Transverse colon (tissue), 4 donors: ENCODE measurements at regions not wholly inside any gene's neighbourhood (a gene's known extent, or its start where the extent isn't known, plus 50 kb on each side); places are given as distances from the start of the nearest gene placed in this dataset.
"Not testable (repeated sequence)": the region's sequence is repeated elsewhere in the genome, so short reads cannot be mapped to it uniquely, and the experiment has no call there.

ENCODE experiments used
- DNase-seq: peaks from one replicate; pipeline ENCODE4 v3.0.0-alpha.2; 2019
- H3K27ac ChIP-seq, 4 donors: fragments of 200-600 bp; sonication (generic); 2 replicates each; pipeline ENCODE4 v1.5.1; 2016 to 2018; ENCODE audit warnings: inconsistent platforms in 4 of 4
- H3K27me3 ChIP-seq: fragments of 200-600 bp; sonication (generic); 2 replicates; pipeline ENCODE4 v1.5.1; 2017; ENCODE audit warnings: inconsistent platforms
- H3K36me3 ChIP-seq, 4 donors: fragments of 200-600 bp; sonication (generic); 2 replicates each; pipeline ENCODE4 v1.5.1; 2017 to 2019; ENCODE audit warnings: inconsistent platforms in 4 of 4
- H3K4me1 ChIP-seq, 4 donors: fragments of 200-600 bp; sonication (generic); 2 replicates each; pipeline ENCODE4 v1.5.1; 2017 to 2020; ENCODE audit warnings: inconsistent platforms in 4 of 4
- H3K4me3 ChIP-seq, 4 donors: fragments of 200-600 bp; sonication (generic); 1 replicate in 1 of 4; 2 replicates in 3 of 4; pipeline versions ENCODE4 v1.5.1 to v1.6.1; 2017 to 2019; ENCODE audit warnings: inconsistent platforms in 4 of 4
- H3K9me3 ChIP-seq, 2 donors: fragments of 200-600 bp; sonication (generic); 2 replicates each; pipeline ENCODE4 v1.5.1; 2017 to 2019; ENCODE audit warnings: inconsistent platforms in 2 of 2
- EP300 ChIP-seq: sonication (generic); formaldehyde crosslinking; IDR thresholded peaks from one replicate; pipeline ENCODE4 v1.6.1; 2017; ENCODE audit warnings: antibody characterized with exemption, low read depth
- POLR2A ChIP-seq: fragments of 450-650 bp; IDR thresholded peaks from one replicate; pipeline ENCODE4 v1.6.1; 2016; ENCODE audit warnings: antibody characterized with exemption, mild to moderate bottlenecking, moderate library complexity
- POLR2AphosphoS5 ChIP-seq, 3 donors: sonication (generic); formaldehyde crosslinking; IDR thresholded peaks; one replicate each; pipeline ENCODE4 v1.6.1; 2016; ENCODE audit warnings: antibody characterized with exemption in 3 of 3
- WGBS, 2 donors: methylation state at CpG; one replicate each; pipeline ENCODE4 v1.1.5; 2018; ENCODE audit warnings: low coverage in 1 of 2; 5-methylcytosine and 5-hydroxymethylcytosine counted together
- in situ Hi-C, 4 donors: fragments of 200-750 bp; cut with MboI; loops; one replicate each; pipeline versions ENCODE4 v1.15.0 to v1.15.1; 2017; ENCODE audit warnings: low sequenced_read_pairs in 3 of 4, low pct_ligation_motif_present in 1 of 4, low pct_unique_long_range_greater_than_20kb in 1 of 4
- intact Hi-C: fragments of 100-400 bp; cut with DNase I; formaldehyde crosslinking; loops from one replicate; pipeline ENCODE4 v1.15.1; 2023; ENCODE audit warnings: low total_unique reads
- TF ChIP-seq, protein P1 (sequence below), 5 experiments: fragments of 200-600 bp in 3 of 5; fragments of 450-650 bp in 2 of 5; sonication (generic) in 3 of 5; IDR thresholded peaks; 1 replicate in 2 of 5; 2 replicates in 3 of 5; pipeline ENCODE4 v1.5.1; 2016 to 2017; ENCODE audit warnings: antibody characterized with exemption in 5 of 5, inconsistent platforms in 3 of 5, mild to moderate bottlenecking in 2 of 5, moderate library complexity in 1 of 5

DNA sequence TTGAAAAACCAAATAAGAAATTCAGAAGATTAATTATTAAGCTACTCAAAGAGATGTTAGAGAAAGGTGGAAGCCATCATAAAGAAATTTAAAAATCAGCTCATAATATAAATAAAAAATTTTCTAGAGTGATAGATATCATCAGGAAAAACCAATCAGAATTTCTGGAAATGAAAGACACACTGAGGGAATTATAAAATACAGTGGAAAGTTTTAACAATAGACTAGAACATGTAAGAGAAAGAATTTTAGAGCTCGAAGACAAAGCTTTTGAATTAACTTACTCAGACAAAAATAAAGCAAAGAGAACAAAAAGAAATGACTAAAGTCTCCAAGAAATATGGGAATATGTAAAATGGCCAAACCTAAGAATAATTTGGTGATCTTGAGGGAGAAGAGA, 1926.9 kb upstream of the RAG2 start:
- no peaks in the 10 kb centered on the region for H3K4me1 ChIP-seq
- no peak for DNase-seq
- no peak overlapping the region for H3K27ac ChIP-seq
- intact Hi-C loops (no loop called here), in situ Hi-C loops (no loop called here)
- peaks cover 4 to 7% of the 10 kb centered on the region in 2 donors for H3K9me3 ChIP-seq
- H3K36me3 ChIP-seq, result no peaks in the 10 kb centered on the region
- TF ChIP-seq EP300 (no peak), POLR2A (no peak), POLR2AphosphoS5 (IDR thresholded peaks at IDR 0.05) (no peak)
- TF ChIP-seq, protein P1, sequence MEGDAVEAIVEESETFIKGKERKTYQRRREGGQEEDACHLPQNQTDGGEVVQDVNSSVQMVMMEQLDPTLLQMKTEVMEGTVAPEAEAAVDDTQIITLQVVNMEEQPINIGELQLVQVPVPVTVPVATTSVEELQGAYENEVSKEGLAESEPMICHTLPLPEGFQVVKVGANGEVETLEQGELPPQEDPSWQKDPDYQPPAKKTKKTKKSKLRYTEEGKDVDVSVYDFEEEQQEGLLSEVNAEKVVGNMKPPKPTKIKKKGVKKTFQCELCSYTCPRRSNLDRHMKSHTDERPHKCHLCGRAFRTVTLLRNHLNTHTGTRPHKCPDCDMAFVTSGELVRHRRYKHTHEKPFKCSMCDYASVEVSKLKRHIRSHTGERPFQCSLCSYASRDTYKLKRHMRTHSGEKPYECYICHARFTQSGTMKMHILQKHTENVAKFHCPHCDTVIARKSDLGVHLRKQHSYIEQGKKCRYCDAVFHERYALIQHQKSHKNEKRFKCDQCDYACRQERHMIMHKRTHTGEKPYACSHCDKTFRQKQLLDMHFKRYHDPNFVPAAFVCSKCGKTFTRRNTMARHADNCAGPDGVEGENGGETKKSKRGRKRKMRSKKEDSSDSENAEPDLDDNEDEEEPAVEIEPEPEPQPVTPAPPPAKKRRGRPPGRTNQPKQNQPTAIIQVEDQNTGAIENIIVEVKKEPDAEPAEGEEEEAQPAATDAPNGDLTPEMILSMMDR (IDR thresholded peaks at IDR 0.05), result no peak
- no peaks in the 10 kb centered on the region for H3K27me3 ChIP-seq
- no peak overlapping the region for H3K4me3 ChIP-seq
- WGBS, 2 donors, result 63 to 86% methylated on average over 1 of the region's 1 CpG

DNA sequence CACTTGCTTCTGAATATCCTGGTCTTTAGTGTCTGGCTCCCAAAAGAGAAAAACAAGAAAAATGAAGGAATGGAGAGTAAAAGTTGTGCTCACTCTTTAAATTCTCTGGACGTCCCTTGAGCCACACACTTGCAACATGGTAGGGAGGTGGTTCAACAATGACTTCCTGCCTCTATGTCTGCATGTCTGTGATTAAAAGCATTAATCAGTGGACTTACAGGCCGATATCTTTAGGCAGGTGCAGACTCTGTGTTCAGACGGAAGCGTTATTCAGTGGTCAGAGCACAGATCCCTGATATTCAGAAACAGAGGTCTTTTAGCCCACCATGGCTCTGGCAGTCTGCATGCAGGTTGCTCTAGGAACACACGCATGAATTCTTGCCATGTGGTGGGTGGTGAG, 1920.0 kb upstream of the RAG2 start:
- in situ Hi-C loops, result no loop called here

DNA sequence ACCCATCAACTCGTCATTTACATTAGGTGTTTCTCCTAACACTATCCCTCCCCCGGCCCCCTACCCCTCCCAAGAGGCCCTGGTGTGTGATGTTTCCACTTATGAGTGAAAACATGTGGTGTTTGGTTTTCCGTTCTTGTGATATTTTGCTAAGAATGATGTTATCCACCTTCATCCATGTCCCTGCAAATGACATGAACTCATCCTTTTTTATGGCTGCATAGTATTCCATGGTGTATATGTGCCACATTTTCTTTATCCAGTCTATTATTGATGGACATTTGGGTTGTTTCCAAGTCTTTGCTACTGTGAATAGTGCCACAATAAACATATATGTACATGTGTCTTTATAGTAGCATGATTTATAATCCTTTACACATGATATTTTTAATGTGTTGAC, 1914.8 kb upstream of the RAG2 start:
- DNase-seq, H3K4me3 ChIP-seq, H3K27ac ChIP-seq, intact Hi-C loops, H3K9me3 ChIP-seq, H3K27me3 ChIP-seq, H3K4me1 ChIP-seq, in situ Hi-C loops, H3K36me3 ChIP-seq: not testable (repeated sequence)
- WGBS, 2 donors, result 92% methylated on average over 2 to 3 of the region's 3 CpGs

More for the DNA sequence above, 1920.0 kb upstream of the RAG2 start:
- WGBS, 2 donors, result 69 to 79% methylated on average over 2 to 5 of the region's 5 CpGs
- H3K27ac ChIP-seq, result no peak overlapping the region
- H3K4me1 ChIP-seq, result no peaks in the 10 kb centered on the region
- intact Hi-C loops, result no loop called here
- no peaks in the 10 kb centered on the region for H3K36me3 ChIP-seq
- H3K9me3 ChIP-seq, result no peaks in the 10 kb centered on the region
- DNase-seq, result no peak
- no peak overlapping the region for H3K4me3 ChIP-seq
- TF ChIP-seq POLR2A, result no peak
- TF ChIP-seq EP300, result no peak
- TF ChIP-seq POLR2AphosphoS5 (IDR thresholded peaks at IDR 0.05), result no peak
- TF ChIP-seq, protein P1 (IDR thresholded peaks at IDR 0.05), result no peak
- H3K27me3 ChIP-seq, result no peaks in the 10 kb centered on the region

DNA sequence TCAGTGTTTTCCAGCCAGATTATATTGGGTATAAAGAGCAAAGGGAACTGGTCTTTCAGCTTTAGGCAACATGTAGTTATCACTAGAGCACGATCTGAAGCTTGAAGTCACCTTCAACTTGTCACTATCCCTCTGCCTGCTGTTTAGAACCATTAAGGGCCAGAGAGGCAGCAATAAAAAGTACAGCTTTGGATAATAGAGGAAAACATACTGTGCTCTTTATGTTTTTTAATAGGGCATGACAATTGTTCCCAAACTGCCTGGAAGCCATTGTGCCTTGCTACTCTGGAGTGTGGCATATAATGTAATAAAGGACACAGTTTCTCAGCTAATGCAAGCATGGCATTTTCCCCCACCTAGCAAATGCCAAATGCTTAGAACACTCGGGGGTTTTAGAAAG, 1912.0 kb upstream of the RAG2 start:
- Histone ChIP-seq H3K4me3 (no peak overlapping the region), H3K9me3 (no peaks in the 10 kb centered on the region), H3K36me3 (no peaks in the 10 kb centered on the region), H3K27me3 (no peaks in the 10 kb centered on the region), H3K4me1 (no peaks in the 10 kb centered on the region), H3K27ac (no peak overlapping the region)
- 0 to 36% methylated on average over 1 to 2 of the region's 2 CpGs for WGBS, 2 donors
- in situ Hi-C loops (no loop called here), intact Hi-C loops (no loop called here)
- no peak for DNase-seq
- no peak for TF ChIP-seq POLR2A
- TF ChIP-seq POLR2AphosphoS5 (IDR thresholded peaks at IDR 0.05), result no peak
- TF ChIP-seq, protein P1 (IDR thresholded peaks at IDR 0.05), result no peak
- TF ChIP-seq EP300, result no peak

DNA sequence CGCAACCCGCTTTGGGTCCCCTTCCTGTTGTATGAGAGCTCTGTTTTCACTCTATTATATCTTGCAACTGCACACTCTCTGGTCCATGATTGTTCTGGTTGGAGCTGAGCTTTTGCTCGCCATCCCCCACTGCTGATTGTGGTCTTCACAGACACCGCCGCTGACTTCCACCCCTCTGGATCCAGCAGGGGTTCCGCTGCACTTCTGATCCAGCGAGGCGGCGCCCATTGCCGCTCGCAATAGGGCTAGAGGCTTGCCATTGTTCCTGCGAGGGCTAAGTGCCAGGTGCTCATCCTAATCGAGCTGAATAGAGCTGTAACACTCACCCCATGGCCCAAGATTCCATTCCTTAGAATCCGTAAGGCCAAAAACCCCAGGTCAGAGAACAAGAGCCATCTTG, 1905.8 kb upstream of the RAG2 start:
- Histone ChIP-seq H3K9me3 (no peaks in the 10 kb centered on the region), H3K27me3 (no peaks in the 10 kb centered on the region), H3K4me3 (no peak overlapping the region), H3K4me1 (no peaks in the 10 kb centered on the region), H3K27ac (no peak overlapping the region), H3K36me3 (no peaks in the 10 kb centered on the region)
- in situ Hi-C loops, result no loop called here
- no peak for DNase-seq
- TF ChIP-seq EP300, result no peak
- TF ChIP-seq, protein P1 (IDR thresholded peaks at IDR 0.05), result no peak
- no peak for TF ChIP-seq POLR2AphosphoS5 (IDR thresholded peaks at IDR 0.05)
- no peak for TF ChIP-seq POLR2A
- intact Hi-C loops, result no loop called here
- WGBS, 2 donors, result 93% methylated on average over 14 of the region's 14 CpGs; no CpG with 5 or more reads in 1 of the 2 donors
